ENCODE measurements at regions not wholly inside any gene's neighbourhood (a gene's known extent, or its start where the extent isn't known, plus 50 kb on each side); places are given as distances from the start of the nearest gene placed in this dataset.

- no peak for TF ChIP-seq CTCF (IDR thresholded peaks at IDR 0.05; ENCODE audit: low read depth, low read length, missing control alignments)
- DNase-seq (ENCODE audit: extremely low read depth, low read depth) = no peak
Observed at GRCh38 chr20:58579819-58580473, 64.7 kb upstream of the APCDD1L start.

GRCh38 chr20:58579069-58579818, 64.0 kb upstream of the APCDD1L start:
- no peak for TF ChIP-seq CTCF (IDR thresholded peaks at IDR 0.05; ENCODE audit: low read depth, low read length, missing control alignments)
- H3K4me3 ChIP-seq (replicated peaks; ENCODE audit: low read depth, low read length) = no peak overlapping the region
- DNase-seq (ENCODE audit: extremely low read depth, low read depth) = no peak

More at GRCh38 chr20:58579819-58580473, 64.7 kb upstream of the APCDD1L start:
- no peak overlapping the region for H3K4me3 ChIP-seq (replicated peaks; ENCODE audit: low read depth, low read length)

- TF ChIP-seq CTCF (IDR thresholded peaks at IDR 0.05; ENCODE audit: low read depth, low read length, missing control alignments) = no peak
- DNase-seq (ENCODE audit: extremely low read depth, low read depth) = no peak
- no peak overlapping the region for H3K4me3 ChIP-seq (replicated peaks; ENCODE audit: low read depth, low read length)
Observed at GRCh38 chr20:58577871-58578598, 62.8 kb upstream of the APCDD1L start.

- no peak overlapping the region for H3K4me3 ChIP-seq (replicated peaks; ENCODE audit: low read depth, low read length)
- no peak for DNase-seq (ENCODE audit: extremely low read depth, low read depth)
- TF ChIP-seq CTCF (IDR thresholded peaks at IDR 0.05; ENCODE audit: low read depth, low read length, missing control alignments) = no peak
Observed at GRCh38 chr20:58577139-58577806, 62.1 kb upstream of the APCDD1L start.

- no peak for TF ChIP-seq CTCF (IDR thresholded peaks at IDR 0.05; ENCODE audit: low read depth, low read length, missing control alignments)
- H3K4me3 ChIP-seq (replicated peaks; ENCODE audit: low read depth, low read length) = no peak overlapping the region
- DNase-seq (ENCODE audit: extremely low read depth, low read depth) = no peak
Observed at GRCh38 chr20:58576603-58576970, 61.4 kb upstream of the APCDD1L start.

- DNase-seq (ENCODE audit: extremely low read depth, low read depth) = no peak
- no peak for TF ChIP-seq CTCF (IDR thresholded peaks at IDR 0.05; ENCODE audit: low read depth, low read length, missing control alignments)
Observed at GRCh38 chr20:58575776-58576602, 60.8 kb upstream of the APCDD1L start.

More at GRCh38 chr20:58575776-58576602, 60.8 kb upstream of the APCDD1L start:
- no peak overlapping the region for H3K4me3 ChIP-seq (replicated peaks; ENCODE audit: low read depth, low read length)
